Skeletal muscle cell (primary cell): ENCODE measurements at regions not wholly inside any gene's neighbourhood (a gene's known extent, or its start where the extent isn't known, plus 50 kb on each side); places are given as distances from the start of the nearest gene placed in this dataset.

Experiments used
- DNase-seq: peaks from one replicate; pipeline ENCODE4 v3.0.0-alpha.2; 2010; ENCODE audit warnings: low read depth
- H3K4me3 ChIP-seq: 2 replicates; pipeline ENCODE4 v1.5.1; 2011; ENCODE audit warnings: low read depth, mild to moderate bottlenecking, control low read depth, low read length, moderate library complexity

- DNase-seq, result no peak
- no peak overlapping the region for H3K4me3 ChIP-seq
Observed at GRCh38 chr5:176172246-176172645, 66.0 kb upstream of the SIMC1 start.

- DNase-seq, result no peak
- H3K4me3 ChIP-seq, result no peak overlapping the region
Observed at GRCh38 chr5:176173647-176174046, 64.6 kb upstream of the SIMC1 start.

DNA sequence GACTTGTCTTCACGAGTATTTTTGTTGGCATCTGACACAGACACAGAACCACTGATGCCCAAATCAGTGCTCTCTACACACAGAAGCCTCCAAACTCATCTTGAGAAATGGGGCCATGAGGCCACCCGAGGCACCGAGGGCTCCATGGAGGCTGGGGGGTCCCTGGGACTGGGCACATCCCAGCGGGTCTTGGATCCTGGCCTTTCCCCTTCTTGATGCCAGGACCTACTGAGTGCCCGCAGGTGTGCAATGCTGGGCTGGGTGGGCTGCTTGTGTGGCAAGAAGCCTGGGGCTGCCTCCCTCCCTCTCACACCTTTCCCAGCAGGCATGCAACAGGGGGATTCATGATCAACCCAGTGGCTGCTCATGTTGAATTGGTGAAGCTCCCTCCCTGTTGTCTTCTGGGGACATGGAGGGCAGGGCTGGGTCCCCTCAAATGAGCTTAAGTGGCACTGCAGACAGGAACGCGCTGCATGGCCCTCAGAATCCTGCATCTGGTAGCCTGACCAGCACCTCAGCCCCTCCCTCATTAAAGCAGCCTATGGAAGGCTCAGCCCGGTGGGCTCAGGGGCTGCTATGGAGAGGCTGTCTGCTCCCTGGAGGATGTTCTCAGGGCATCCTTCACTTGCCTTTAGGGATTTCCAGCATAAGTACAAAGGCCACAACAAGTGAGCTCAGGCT lies 63.7 kb upstream of the SIMC1 start:
- no peak for DNase-seq
- H3K4me3 ChIP-seq, result no peak overlapping the region

DNA sequence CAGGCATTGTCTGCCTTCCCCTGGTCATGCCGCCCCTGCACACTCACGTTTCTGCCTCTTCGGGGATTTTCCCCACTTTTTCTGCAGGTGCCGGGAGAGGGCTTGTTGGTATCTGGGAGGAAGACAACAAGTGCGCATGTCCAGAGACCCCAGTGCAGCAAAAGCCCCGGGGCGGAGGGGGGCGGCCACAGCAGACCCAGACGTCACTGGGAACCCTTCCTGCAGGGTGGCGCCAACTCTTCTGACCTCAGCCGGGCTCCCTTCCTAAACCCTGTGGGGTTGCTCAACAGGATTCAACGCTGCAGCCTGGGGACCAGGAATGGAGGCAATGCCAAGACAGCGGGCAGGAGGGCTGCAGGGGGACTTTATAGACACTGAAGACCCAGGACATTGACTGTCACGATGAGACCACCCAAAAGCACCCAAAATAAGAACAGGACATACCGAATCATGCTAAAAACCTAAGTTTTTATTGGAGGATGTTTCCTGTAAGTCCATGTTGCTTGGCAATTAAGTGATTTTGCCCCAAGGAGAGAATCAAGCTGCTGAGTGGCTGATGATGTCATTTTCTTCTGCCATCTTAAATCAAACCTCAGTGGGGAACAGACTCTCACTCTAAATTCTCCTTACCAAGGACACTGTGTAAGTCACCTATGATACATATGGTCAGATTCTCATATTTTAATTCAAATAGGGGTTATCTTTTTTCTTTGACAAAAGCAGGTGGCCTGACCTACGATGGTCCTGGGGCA lies 62.9 kb upstream of the SIMC1 start:
- H3K4me3 ChIP-seq, result no peak overlapping the region
- DNase-seq, result no peak

GRCh38 chr5:176176231-176176630 lies 62.0 kb upstream of the SIMC1 start:
- no peak for DNase-seq
- no peak overlapping the region for H3K4me3 ChIP-seq

- no peak for DNase-seq
- no peak overlapping the region for H3K4me3 ChIP-seq
Observed at GRCh38 chr5:176178789-176179188, 59.4 kb upstream of the SIMC1 start.

GRCh38 chr5:176180339-176180738 lies 57.9 kb upstream of the SIMC1 start:
- H3K4me3 ChIP-seq, result no peak overlapping the region
- DNase-seq, result no peak

DNA sequence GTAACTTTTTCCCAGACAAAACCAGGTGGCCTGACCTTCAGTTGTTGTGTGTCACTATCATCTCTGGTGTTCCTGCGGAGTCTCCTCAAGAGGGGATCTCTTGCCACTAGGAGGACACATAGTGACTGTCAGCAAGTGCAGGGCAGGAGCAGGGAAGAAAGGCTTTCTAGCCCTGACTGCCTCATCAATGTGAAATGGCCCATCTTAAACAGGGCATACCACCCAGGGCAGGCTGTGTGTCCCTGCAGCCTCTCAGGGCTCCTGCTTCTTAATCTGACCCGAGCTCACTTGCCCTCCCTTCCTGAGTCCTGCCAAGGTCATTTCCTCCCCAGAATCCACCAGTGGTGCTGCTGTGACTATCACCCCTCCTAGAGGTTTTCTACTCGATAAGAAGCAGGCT lies 57.4 kb upstream of the SIMC1 start:
- DNase-seq, result no peak

DNA sequence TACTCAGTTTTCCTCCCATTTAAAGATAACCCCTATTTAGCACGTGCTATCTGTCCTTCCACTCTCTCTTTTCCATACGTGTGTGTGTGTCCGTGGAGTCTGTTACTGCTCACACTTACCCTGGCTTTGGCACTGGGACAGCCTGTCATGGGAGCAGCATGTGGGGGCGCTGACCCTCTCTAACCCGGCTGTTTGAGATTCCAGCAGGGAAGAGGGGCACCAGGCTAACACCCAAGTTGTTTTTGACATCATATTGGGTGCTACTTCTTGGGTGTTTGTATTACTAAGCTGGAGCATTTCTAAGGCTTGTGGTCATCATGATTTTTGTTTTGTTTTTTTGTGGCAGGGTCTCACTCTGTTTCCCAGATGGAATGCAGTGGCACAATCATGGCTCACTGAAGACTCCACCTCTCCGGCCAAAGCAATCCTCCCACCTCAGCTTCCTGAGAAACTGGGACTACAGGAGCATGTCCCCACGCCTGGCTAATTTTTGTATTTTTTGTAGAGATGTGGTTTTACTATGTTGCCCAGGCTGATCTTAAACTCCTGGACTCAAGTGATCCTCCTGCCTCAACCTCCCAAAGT lies 56.9 kb upstream of the SIMC1 start:
- H3K4me3 ChIP-seq, result no peak overlapping the region
- DNase-seq, result no peak

More for the DNA sequence above, 57.4 kb upstream of the SIMC1 start:
- no peak overlapping the region for H3K4me3 ChIP-seq

DNA sequence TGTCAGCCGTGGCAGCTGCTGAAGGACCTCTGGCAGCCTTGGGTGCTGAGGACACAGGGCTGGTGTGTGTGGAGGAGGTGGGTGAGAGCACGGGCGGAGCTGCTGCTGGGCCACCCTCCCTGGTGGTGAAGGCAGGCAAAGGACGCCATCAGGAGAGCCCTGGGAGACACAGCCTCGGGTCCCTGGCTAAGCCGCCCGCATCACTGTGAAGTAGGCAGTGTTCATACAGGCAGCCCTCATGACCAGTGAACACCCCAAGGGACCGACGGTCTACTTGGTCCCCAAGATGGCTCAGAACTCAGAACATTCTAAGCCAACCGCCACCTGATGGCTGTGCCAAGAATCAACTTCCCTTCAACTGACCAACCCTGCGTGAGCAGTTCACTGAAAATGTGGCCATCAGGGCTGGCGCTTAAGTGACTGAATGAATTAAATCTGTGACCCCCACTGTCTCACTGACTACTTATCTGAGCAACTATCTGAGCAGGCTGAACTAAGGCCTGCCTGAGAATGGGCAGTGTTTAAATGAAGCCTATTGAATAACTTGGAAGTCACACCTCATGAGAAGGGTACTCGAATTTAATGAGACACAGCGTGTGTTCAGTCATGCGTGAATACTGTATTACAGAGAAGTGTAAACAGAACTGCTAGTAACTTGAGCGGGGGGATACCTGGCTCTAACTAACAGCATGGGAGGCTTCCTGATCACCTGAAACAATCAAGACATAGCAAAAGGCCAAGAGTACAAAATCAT lies 54.7 kb upstream of the SIMC1 start:
- no peak for DNase-seq
- no peak overlapping the region for H3K4me3 ChIP-seq

DNA sequence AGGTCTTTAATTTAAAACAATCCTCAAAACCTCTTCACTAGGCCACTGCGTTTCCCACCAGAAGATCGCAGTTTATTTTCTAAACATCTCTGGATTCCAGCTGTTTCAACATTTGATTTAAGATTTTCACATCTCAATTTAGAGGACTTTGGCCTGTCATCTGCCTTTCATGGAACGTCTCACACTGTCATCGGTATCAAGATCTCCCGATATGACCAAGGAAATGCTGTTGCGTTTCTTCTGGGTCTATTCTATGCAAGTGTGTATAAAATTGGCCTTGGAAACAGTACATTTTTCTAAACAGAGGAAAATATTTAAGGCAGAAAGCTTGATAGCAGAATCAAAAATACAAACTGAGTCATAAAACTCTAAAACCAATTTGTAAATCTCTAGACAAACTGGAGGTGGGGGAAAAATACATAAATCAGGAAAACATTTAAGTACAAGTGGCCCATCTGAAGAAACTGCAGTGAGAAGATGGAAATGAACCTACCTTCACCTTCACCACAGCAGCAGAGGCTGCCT lies 53.6 kb upstream of the SIMC1 start:
- DNase-seq, result no peak
- no peak overlapping the region for H3K4me3 ChIP-seq

- H3K4me3 ChIP-seq, result no peak overlapping the region
- DNase-seq, result no peak
Observed at GRCh38 chr5:176185133-176185733, 53.0 kb upstream of the SIMC1 start.

DNA sequence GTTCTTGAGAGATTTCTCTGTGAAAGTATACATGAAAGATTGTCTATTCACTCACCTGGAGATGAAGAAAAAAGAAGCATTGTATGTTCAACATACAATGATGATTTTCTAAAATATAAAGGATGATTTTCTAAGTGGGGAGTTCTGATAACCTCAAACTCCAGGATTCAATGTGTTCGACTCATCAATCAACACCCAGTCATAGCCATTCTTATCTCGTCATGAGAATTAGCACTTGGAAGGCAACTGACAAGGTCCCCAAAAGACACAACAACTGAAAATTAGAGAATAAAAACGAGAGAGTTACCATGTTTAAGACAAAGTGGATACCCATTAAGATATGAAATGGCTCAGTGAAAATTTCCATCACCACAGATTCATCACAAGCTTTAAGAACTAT lies 52.1 kb upstream of the SIMC1 start:
- H3K4me3 ChIP-seq, result no peak overlapping the region
- DNase-seq, result no peak

DNA sequence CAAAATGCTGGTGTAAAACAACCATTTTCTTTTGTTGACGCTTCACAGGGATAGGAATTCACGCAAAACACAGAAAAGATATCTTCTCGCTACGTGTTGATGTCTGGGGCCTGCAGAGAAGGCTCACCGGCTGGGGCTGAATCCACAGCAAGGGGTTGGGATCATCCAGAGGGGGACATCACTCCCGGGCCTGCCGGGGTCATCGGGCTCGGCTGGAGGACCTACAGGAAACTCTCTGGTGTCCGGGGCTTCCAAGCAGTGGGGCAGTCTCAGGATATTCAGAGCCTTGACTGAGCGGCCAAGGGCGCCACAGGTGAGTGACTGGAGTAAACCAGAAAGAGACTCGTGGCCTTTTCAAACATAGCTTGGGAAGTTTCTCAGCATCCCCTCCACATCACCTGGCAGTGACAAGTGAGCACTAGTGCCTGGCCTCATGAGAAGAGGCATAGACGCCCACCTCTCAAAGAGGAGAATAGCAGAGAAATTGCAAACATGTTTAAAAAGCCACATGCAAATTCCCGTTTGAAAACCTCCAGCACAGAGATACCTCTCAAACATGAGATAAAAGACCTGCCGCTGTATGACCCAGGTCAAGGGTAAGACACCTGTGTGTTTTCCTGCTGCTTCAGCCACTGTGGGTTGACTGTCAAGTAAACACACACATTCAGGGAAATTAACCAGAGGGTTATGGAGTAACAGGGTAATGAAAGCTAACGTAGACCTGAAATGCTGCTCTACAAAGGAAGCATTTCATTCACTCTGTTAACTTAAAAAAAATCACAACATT lies 50.8 kb upstream of the SIMC1 start:
- no peak for DNase-seq
- H3K4me3 ChIP-seq, result no peak overlapping the region

DNA sequence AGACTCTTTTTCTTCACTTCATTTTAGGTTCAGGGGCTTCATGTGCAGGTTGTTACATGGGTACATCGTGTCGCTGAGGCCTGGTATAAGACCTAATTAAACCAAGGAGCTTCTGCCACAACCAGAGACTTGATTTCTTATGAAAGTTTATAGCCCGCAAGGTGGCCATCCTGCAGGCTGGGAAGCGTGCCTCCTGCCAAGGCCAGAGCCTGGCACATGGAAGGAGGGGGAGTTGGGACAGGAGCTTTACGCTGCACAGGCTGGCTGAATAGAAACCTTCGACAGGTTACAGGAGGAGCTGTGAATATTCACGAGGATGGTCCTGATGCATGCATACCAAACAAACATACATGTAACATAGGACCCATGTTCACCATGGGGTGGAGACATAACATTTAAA lies 50.1 kb upstream of the SIMC1 start:
- DNase-seq, result no peak
- H3K4me3 ChIP-seq, result no peak overlapping the region
